Endodermal cell (in vitro differentiated cells): ENCODE measurements at regions not wholly inside any gene's neighbourhood (a gene's known extent, or its start where the extent isn't known, plus 50 kb on each side); places are given as distances from the start of the nearest gene placed in this dataset.

ENCODE experiments used
- DNase-seq: peaks from one replicate; pipeline ENCODE4 v3.0.0-alpha.2; 2017
- H3K27ac ChIP-seq: 2 replicates; pipeline ENCODE4 v1.5.1; 2013; ENCODE audit warnings: mild to moderate bottlenecking, low read depth, low read length, moderate library complexity
- H3K27me3 ChIP-seq: 2 replicates; pipeline ENCODE4 v1.6.1; 2013; ENCODE audit warnings: mild to moderate bottlenecking, low read length, moderate library complexity; ENCODE audit not compliant: insufficient read depth, control insufficient read depth, poor library complexity, severe bottlenecking
- H3K36me3 ChIP-seq: 2 replicates; pipeline ENCODE4 v1.7.0; 2013; ENCODE audit warnings: mild to moderate bottlenecking, low read length, moderate library complexity; ENCODE audit not compliant: control insufficient read depth, insufficient read depth
- H3K4me1 ChIP-seq: one replicate; pipeline ENCODE4 v1.7.0; 2013; ENCODE audit warnings: low read length; ENCODE audit not compliant: control insufficient read depth, insufficient read depth
- H3K4me3 ChIP-seq: 2 replicates; pipeline ENCODE4 v1.5.1; 2013; ENCODE audit warnings: mild to moderate bottlenecking, low read length, moderate library complexity
- H3K9ac ChIP-seq: 2 replicates; pipeline ENCODE4 v1.6.1; 2013; ENCODE audit warnings: mild to moderate bottlenecking, low read length, moderate library complexity; ENCODE audit not compliant: poor library complexity, severe bottlenecking; ENCODE audit errors: extremely low read depth
- H3K9me3 ChIP-seq: 2 replicates; pipeline ENCODE4 v1.6.1; 2013; ENCODE audit warnings: mild to moderate bottlenecking, low read length, moderate library complexity; ENCODE audit not compliant: control insufficient read depth
- H3K27ac Mint-ChIP-seq: 2 replicates; pipeline ENCODE4 v1.8.0; 2020; ENCODE audit warnings: mixed read lengths
- H3K27me3 Mint-ChIP-seq: 2 replicates; pipeline ENCODE4 v1.8.0; 2021; ENCODE audit warnings: mild to moderate bottlenecking, mixed read lengths; ENCODE audit not compliant: insufficient read depth
- H3K36me3 Mint-ChIP-seq: 2 replicates; pipeline ENCODE4 v1.8.0; 2020; ENCODE audit warnings: low read depth, mixed read lengths
- H3K4me1 Mint-ChIP-seq: 2 replicates; pipeline ENCODE4 v1.8.0; 2020; ENCODE audit warnings: mixed read lengths
- H3K4me3 Mint-ChIP-seq: 2 replicates; pipeline ENCODE4 v1.8.0; 2020; ENCODE audit warnings: mild to moderate bottlenecking, moderate library complexity, mixed read lengths
- H3K9me3 Mint-ChIP-seq: 2 replicates; pipeline ENCODE4 v1.8.0; 2020; ENCODE audit warnings: mild to moderate bottlenecking, mixed read lengths
- WGBS, 2 experiments: methylation state at CpG; one replicate each; pipeline versions ENCODE4 v1.1.5 to v1.1.7; 2013; ENCODE audit warnings: missing lambda C conversion rate in 2 of 2, mixed read lengths in 1 of 2; ENCODE audit not compliant: insufficient coverage in 1 of 2, insufficient read length in 1 of 2; 5-methylcytosine and 5-hydroxymethylcytosine counted together
- TF ChIP-seq, protein P1 (sequence below): fragments of 200-600 bp; sonication (generic); conservative IDR thresholded peaks from 2 replicates; pipeline ENCODE4 v1.5.0; 2021; ENCODE audit warnings: antibody characterized with exemption, mild to moderate bottlenecking

DNA sequence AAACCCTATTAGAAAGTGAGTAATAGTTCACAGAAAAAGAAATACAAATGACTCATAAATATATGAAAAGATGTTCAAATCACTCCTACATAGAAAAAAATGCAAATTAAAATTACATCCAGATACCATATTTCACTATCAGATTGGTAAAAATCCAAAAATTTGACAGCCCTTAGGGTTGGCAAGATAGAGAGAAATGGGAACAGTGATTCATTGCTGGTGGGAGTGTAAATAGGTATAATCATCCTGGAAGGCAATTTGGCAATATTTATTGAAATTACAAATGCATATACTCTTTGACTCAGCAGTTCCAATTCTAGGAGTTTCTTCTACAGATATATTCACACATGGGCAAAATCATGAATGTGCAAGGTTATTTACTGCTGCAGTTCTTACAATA lies 273.5 kb downstream of the NR2F1-AS1 start:
- no peak overlapping the region for H3K27ac Mint-ChIP-seq
- H3K9me3 Mint-ChIP-seq: no peaks in the 10 kb centered on the region
- no peaks in the 10 kb centered on the region for H3K27me3 Mint-ChIP-seq
- H3K36me3 Mint-ChIP-seq: no peaks in the 10 kb centered on the region
- no peak overlapping the region for H3K9ac ChIP-seq
- no peak overlapping the region for H3K27ac ChIP-seq
- no peaks in the 10 kb centered on the region for H3K4me1 ChIP-seq
- H3K36me3 ChIP-seq: no peaks in the 10 kb centered on the region
- no peak overlapping the region for H3K4me3 Mint-ChIP-seq
- no peak overlapping the region for H3K4me3 ChIP-seq
- DNase-seq: no peak
- no peaks in the 10 kb centered on the region for H3K27me3 ChIP-seq
- H3K9me3 ChIP-seq: no peaks in the 10 kb centered on the region
- TF ChIP-seq, protein P1, sequence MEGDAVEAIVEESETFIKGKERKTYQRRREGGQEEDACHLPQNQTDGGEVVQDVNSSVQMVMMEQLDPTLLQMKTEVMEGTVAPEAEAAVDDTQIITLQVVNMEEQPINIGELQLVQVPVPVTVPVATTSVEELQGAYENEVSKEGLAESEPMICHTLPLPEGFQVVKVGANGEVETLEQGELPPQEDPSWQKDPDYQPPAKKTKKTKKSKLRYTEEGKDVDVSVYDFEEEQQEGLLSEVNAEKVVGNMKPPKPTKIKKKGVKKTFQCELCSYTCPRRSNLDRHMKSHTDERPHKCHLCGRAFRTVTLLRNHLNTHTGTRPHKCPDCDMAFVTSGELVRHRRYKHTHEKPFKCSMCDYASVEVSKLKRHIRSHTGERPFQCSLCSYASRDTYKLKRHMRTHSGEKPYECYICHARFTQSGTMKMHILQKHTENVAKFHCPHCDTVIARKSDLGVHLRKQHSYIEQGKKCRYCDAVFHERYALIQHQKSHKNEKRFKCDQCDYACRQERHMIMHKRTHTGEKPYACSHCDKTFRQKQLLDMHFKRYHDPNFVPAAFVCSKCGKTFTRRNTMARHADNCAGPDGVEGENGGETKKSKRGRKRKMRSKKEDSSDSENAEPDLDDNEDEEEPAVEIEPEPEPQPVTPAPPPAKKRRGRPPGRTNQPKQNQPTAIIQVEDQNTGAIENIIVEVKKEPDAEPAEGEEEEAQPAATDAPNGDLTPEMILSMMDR: no peak
- peaks cover 14% of the 10 kb centered on the region for H3K4me1 Mint-ChIP-seq

DNA sequence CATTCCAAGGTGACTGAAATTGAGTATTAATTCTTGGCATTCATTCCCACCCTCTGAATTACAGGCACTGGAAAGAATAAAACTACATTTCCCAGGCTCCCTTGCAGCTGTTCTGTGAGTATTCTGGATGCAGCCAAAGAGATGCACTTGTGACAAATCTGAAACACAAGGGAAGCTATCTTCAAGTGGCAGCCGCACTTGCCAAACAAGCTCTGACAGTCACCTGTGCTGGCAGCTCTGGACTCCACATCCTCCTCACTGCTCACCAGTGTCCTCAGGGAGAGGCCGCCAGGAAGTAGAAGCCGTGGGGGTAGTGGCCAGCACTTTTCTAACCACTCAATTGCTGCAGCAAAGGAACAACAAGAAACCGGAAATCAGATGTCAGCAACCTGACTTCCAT lies 275.0 kb downstream of the NR2F1-AS1 start:
- WGBS, 2 experiments: 78 to 86% methylated on average over 4 of the region's 4 CpGs
- peak overlapping the region; percentile 38 for H3K4me3 Mint-ChIP-seq
- TF ChIP-seq, protein P1: no peak
- H3K27ac Mint-ChIP-seq: no peak overlapping the region
- Histone ChIP-seq H3K9ac (no peak overlapping the region), H3K4me3 (no peak overlapping the region), H3K27me3 (no peaks in the 10 kb centered on the region), H3K36me3 (no peaks in the 10 kb centered on the region), H3K9me3 (no peaks in the 10 kb centered on the region), H3K4me1 (no peaks in the 10 kb centered on the region), H3K27ac (no peak overlapping the region)
- peak; percentile 68 for DNase-seq
- no peaks in the 10 kb centered on the region for H3K9me3 Mint-ChIP-seq
- no peaks in the 10 kb centered on the region for H3K36me3 Mint-ChIP-seq
- H3K4me1 Mint-ChIP-seq: peaks cover 23% of the 10 kb centered on the region
- H3K27me3 Mint-ChIP-seq: no peaks in the 10 kb centered on the region

DNA sequence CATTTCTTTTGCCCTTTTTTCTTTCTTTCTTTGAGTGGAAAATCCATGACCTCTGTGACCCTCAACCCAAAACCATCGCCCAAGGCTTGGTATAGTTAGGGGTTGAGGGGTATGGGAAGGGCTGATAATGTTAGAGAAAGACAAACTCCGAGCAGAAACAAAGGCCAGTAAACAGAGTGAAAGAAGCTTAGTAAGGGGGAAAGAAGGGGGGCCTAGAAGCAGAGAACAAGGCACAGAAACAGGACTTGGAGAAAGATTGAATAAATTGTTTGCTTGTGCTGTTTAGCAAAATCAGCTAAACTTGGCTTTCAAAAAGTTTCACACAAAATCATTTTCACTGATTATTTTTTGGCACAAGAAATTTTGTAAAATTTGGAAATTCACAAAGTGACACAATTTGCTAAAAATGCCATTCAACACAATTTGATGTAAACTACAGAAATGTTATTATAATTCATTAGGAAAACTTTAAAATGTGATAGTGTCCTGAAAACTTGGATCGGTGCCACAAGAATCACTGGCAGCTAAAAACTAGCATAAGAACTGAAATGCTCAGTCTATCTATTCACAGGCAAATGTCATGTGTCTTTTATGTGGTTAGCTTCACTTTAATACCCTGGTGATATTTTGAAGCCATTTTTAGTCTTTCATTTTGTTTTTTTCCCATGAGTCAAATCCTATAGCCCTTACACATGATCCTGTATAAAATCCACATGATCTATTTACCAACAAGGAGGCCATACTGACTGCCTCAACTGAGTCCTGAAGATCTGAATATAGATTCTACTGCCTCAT lies 276.4 kb downstream of the NR2F1-AS1 start:
- TF ChIP-seq, protein P1: no peak
- no peaks in the 10 kb centered on the region for H3K9me3 Mint-ChIP-seq
- peaks cover 37% of the 10 kb centered on the region for H3K4me1 Mint-ChIP-seq
- no peaks in the 10 kb centered on the region for H3K27me3 ChIP-seq
- no peak overlapping the region for H3K4me3 Mint-ChIP-seq
- no peak overlapping the region for H3K9ac ChIP-seq
- DNase-seq: no peak
- WGBS, 2 experiments: 45 to 68% methylated on average over 1 to 3 of the region's 3 CpGs
- H3K4me3 ChIP-seq: no peak overlapping the region
- no peak overlapping the region for H3K27ac Mint-ChIP-seq
- no peaks in the 10 kb centered on the region for H3K27me3 Mint-ChIP-seq
- no peaks in the 10 kb centered on the region for H3K36me3 Mint-ChIP-seq
- H3K27ac ChIP-seq: peak overlapping the region; percentile 52
- peaks cover under 1% of the 10 kb centered on the region for H3K4me1 ChIP-seq
- H3K9me3 ChIP-seq: no peaks in the 10 kb centered on the region
- no peaks in the 10 kb centered on the region for H3K36me3 ChIP-seq
